DMS114 treated with DMSO at 0.1 percent for 48 hours (cell line): ENCODE measurements at regions not wholly inside any gene's neighbourhood (a gene's known extent, or its start where the extent isn't known, plus 50 kb on each side); places are given as distances from the start of the nearest gene placed in this dataset.
"Not testable (repeated sequence)": the region's sequence is repeated elsewhere in the genome, so short reads cannot be mapped to it uniquely, and the experiment has no call there.

Experiments
- DNase-seq: peaks from one replicate; lab custom pipeline; 2025; ENCODE audit not compliant: unreplicated experiment; lab: John Stamatoyannopoulos, UW

- no peak for DNase-seq
These were observed 1465.5 kb downstream of the SLITRK5 start for GRCh38 chr13:89136678-89137077.

- no peak for DNase-seq
These were observed 1479.2 kb downstream of the SLITRK5 start for GRCh38 chr13:89150362-89150761.

GRCh38 chr13:89153941-89154340 is 1482.8 kb downstream of the SLITRK5 start:
- DNase-seq, result no peak

- DNase-seq, result peak; percentile 78
These were observed 1491.9 kb downstream of the SLITRK5 start for GRCh38 chr13:89163096-89163495.

DNA sequence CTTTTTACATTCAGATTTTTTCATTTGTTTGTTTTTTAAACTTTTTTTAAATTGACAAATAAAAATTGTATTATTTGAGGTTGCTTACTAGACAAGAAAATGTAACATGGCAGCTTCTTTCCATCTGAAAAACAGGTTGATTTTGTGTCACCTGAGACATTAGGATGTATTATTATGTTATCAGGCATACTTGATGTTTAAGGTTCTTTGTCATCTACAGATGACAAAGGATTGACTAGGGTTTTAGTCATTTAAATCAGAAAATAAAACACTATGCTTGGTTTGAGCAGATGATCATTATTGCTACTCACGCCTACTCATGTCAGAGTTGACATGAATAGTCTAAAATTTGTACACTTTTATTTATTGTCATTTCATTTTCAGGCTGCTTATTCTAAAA is 1494.5 kb downstream of the SLITRK5 start:
- no peak for DNase-seq

GRCh38 chr13:89169951-89170350 is 1498.8 kb downstream of the SLITRK5 start:
- no peak for DNase-seq

DNA sequence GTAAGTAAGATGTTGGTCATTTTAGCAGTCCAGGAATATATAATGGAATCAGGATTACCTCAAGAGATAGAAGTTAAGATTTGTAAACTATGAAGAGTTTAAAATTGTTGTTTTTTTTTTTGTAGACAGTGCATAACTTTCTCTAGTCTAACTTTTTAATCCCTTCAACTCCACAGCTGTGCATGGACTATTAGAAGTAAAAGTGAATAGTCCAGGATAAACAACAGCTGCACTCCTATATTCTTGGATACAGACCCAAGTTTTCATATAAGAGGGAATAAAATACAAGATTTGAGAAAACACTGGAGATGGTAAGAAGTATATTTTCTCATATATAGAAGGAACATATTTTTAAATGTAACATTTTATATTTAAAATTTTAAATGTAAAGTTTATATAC is 1509.9 kb downstream of the SLITRK5 start:
- no peak for DNase-seq

DNA sequence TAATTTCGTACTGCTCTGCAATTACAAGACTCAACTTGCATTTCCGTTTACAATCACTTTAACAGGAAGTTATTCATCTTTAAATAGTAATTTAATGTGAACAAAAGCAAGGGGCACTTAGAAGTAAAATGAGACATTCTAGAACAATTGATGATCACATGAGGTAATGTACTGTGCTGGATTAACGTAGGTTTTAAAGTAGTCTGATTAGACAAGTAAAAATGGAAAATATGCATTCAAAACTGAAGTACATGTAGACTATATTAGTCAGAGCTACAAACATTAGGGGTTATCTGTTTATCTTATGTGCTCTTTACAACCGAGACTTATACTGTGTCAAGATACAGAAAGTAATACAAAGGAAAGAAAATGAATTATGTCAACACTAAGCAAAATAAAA is 1528.0 kb downstream of the SLITRK5 start:
- DNase-seq, result no peak

GRCh38 chr13:89204435-89204834 is 1533.3 kb downstream of the SLITRK5 start:
- DNase-seq, result no peak

DNA sequence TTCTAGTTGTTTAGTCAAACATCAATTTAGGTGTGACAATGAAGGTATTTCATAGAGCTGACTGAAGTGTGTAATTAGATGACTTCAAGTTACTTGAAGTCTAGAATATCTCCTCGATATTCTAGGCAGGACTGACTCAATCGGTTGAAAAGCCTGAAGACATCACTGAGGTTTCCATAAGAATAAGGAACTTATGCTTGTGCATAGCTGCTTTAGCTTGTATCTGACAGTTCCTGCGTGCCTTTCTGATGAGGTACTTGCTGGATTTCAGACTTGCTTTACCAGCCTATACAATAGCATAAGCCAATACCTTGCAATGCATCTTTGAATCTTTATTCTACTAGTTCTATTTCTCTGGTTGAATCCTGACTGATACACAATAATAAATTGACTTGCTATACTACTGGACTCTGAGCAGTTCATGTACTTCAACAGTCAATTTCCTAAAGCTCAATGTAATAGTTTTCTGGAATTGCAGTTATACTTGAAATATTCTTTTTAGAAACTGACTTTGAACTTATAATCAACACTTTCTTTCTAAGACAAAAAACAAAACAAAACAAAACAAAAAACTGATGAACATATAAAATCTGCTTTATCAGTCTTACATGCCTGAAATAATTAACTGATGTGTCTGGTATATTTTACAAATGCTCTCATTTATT is 1534.8 kb downstream of the SLITRK5 start:
- no peak for DNase-seq

GRCh38 chr13:89212186-89212585 is 1541.0 kb downstream of the SLITRK5 start:
- no peak for DNase-seq

- no peak for DNase-seq
These were observed 1543.0 kb downstream of the SLITRK5 start for GRCh38 chr13:89214185-89214584.

DNA sequence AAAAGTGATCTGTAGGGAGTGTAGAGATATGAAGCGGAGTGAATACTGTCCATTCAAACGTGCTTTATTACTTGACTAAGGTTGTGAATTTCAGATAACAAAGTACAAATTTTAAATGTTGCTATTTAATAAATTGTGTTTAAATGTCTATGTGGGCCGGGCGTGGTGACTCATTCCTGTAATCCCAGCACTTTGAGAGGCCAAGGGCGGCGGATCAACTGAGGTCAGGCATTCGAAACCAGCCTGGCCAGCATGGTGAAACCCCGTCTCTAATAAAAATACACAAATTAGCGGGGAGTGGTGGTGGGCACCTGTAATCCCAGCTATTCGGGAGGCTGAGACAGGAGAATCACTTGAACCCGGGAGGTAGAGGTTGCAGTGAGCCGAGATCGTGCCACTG is 1544.1 kb downstream of the SLITRK5 start:
- DNase-seq, result not testable (repeated sequence)

DNA sequence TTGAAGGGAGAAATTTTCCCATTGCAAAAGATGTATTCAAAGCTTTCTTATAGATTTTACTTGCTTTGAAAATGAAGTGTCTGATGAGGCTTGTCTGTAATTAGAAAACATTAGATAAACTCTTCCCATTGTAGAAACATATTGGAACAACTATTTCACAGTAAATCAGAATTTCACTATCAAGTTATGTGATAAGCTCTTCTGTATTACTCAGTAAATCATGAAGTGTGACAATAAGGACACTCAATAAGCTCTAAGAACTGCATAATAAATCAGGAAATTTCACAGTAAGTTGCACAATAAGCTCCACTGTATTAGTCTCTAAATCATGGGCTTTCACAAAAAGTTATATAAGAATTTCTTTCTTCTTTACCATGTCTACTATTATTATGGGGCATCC is 1546.6 kb downstream of the SLITRK5 start:
- no peak for DNase-seq

- DNase-seq, result no peak
These were observed 1550.5 kb downstream of the SLITRK5 start for GRCh38 chr13:89221557-89222158.

- no peak for DNase-seq
These were observed 1556.2 kb downstream of the SLITRK5 start for GRCh38 chr13:89227356-89227755.

DNA sequence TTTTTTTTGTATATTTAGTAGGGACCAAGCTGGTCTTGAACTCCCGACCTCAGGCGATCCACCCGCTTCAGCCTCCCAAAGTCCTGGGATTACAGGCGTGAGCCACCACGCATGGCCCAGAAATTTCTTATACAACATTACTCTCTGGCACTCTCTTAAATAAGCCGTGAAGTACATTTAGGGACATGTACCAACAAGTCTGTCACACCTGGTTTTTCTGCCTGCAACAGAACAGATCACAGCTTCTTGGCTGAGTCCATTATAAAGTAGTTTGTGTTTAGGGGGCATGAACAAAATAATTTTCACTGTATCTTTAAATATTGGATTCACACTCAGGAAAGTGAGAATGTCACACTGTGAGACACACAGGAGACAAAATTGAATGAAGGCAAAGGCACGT is 1567.3 kb downstream of the SLITRK5 start:
- DNase-seq, result no peak

DNA sequence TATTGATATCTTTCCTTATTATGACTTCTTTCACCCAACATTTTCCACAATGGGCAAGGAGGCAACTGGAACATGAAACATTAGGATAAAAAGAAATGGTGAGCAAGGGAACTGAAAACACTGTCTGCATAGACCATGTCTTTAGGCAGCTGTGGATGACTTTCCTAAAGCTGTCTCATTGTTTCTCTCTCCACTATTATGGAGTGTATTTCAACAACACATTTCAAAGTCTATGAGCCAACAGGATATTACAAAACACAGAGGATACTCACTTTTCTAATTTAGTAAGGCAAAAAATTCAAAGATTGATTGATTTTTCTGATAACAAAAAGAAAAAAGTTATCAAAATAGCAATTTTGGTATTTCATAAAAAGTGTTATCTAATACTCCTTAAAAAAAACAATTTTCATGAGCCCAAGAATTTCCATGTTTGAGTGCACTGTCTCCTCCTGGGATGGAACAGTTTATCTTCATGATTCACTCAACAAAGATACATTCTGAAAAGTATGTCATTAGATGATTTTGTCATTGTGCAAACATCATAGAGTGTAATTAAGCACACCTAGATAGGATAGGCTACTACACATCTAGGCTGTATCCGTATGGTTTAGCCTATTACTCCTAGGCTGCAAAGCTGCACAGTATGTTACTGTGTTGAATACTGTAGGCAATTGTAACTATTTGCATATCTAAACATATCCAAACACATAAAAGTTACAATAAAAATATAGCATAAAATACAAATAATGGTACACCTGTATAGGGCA is 1568.4 kb downstream of the SLITRK5 start:
- no peak for DNase-seq

- no peak for DNase-seq
These were observed 1584.8 kb downstream of the SLITRK5 start for GRCh38 chr13:89255844-89256406.

GRCh38 chr13:89267734-89268133 is 1596.6 kb downstream of the SLITRK5 start:
- no peak for DNase-seq

- no peak for DNase-seq
These were observed 1598.6 kb downstream of the SLITRK5 start for GRCh38 chr13:89269737-89270136.

GRCh38 chr13:89270736-89271135 is 1599.6 kb downstream of the SLITRK5 start:
- DNase-seq, result no peak
